ENCODE measurements at regions not wholly inside any gene's neighbourhood (a gene's known extent, or its start where the extent isn't known, plus 50 kb on each side); places are given as distances from the start of the nearest gene placed in this dataset.
"Not testable (repeated sequence)": the region's sequence is repeated elsewhere in the genome, so short reads cannot be mapped to it uniquely, and the experiment has no call there.

- H3K27ac Mint-ChIP-seq = no peak overlapping the region
- Histone ChIP-seq H3K27ac (ENCODE audit: low read depth, low read length) (no peak overlapping the region), H3K27me3 (ENCODE audit: insufficient read depth, low read length) (no peaks in the 10 kb centered on the region), H3K36me3 (ENCODE audit: insufficient read depth, low read length) (no peaks in the 10 kb centered on the region), H3K4me1 (ENCODE audit: insufficient read depth, low read length) (no peaks in the 10 kb centered on the region), H3K4me3 (ENCODE audit: low read length in 2 of 2) (no peak overlapping the region), H3K9me3 (ENCODE audit: control insufficient read depth in 1 of 2, low read length in 2 of 2) (no peaks in the 10 kb centered on the region)
- no peaks in the 10 kb centered on the region for H3K27me3 Mint-ChIP-seq
- no peak for DNase-seq
- intact Hi-C loops (cut with micrococcal nuclease) = no loop called here
- no peak overlapping the region for H3K4me3 Mint-ChIP-seq
- no peaks in the 10 kb centered on the region for H3K4me1 Mint-ChIP-seq
- no peaks in the 10 kb centered on the region for H3K36me3 Mint-ChIP-seq
- peaks cover 2 to 16% (median 9%) of the 10 kb centered on the region in 8 donors for H3K9me3 Mint-ChIP-seq
- CTCF ChIA-PET (ENCODE audit: partially characterized antibody) = no interaction called here
- POLR2A ChIA-PET (ENCODE audit: partially characterized antibody) = no interaction called here
Observed at GRCh38 chr16:6749698-6750097, 582.9 kb upstream of the RBFOX1 start.

DNA sequence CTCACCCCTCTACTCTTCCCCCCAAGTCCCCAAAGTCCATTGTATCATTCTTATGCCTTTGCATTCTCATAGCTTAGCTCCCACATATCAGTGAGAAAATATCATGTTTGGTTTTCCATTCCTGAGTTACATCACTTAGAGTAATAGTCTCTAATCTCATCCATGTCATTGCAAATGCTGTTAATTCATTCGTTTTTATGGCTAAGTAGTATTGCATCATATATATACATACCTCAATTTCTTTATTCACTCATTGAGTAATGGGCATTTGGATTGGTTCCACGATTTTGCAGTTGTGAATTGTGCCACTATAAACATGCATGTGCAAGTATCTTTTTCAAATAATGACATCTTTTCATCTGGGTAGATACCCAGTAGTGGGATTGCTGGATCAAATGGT lies 596.3 kb upstream of the RBFOX1 start:
- H3K9me3 ChIP-seq (ENCODE audit: control insufficient read depth in 1 of 2, low read length in 2 of 2); H3K36me3 ChIP-seq (ENCODE audit: insufficient read depth, low read length); H3K4me1 Mint-ChIP-seq; H3K4me3 Mint-ChIP-seq; H3K27me3 Mint-ChIP-seq; H3K27me3 ChIP-seq (ENCODE audit: insufficient read depth, low read length); POLR2A ChIA-PET (ENCODE audit: partially characterized antibody); H3K4me3 ChIP-seq (ENCODE audit: low read length in 2 of 2); H3K4me1 ChIP-seq (ENCODE audit: insufficient read depth, low read length); CTCF ChIA-PET (ENCODE audit: partially characterized antibody); H3K36me3 Mint-ChIP-seq; DNase-seq; H3K27ac ChIP-seq (ENCODE audit: low read depth, low read length); H3K27ac Mint-ChIP-seq; intact Hi-C loops (cut with micrococcal nuclease): not testable (repeated sequence)
- peaks cover 2 to 18% (median 6%) of the 10 kb centered on the region in 8 donors for H3K9me3 Mint-ChIP-seq

DNA sequence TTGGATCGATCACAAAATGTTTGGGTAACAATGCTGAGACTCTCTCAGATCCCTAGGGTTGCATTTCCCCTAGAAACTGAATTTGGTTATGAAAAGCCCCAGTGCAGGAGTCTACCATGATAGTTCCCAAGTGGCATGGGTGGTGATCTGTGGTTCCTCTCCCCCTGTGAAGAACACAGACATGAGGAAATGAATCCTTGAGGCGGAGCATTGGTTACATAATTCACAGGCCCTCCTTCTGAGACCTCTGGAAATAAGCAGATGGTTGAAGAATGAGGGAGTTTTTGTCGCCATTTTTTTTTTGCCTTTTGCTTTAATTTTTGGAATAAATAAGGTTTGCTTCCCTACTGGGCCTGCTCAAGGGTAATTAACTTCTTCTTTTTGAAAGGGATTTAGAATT lies 597.0 kb upstream of the RBFOX1 start:
- Histone ChIP-seq H3K27ac (ENCODE audit: low read depth, low read length) (no peak overlapping the region), H3K9me3 (ENCODE audit: control insufficient read depth in 1 of 2, low read length in 2 of 2) (no peaks in the 10 kb centered on the region), H3K4me3 (ENCODE audit: low read length in 2 of 2) (no peak overlapping the region), H3K36me3 (ENCODE audit: insufficient read depth, low read length) (no peaks in the 10 kb centered on the region), H3K27me3 (ENCODE audit: insufficient read depth, low read length) (no peaks in the 10 kb centered on the region), H3K4me1 (ENCODE audit: insufficient read depth, low read length) (no peaks in the 10 kb centered on the region)
- POLR2A ChIA-PET (ENCODE audit: partially characterized antibody) = no interaction called here
- Mint-ChIP-seq H3K9me3 (peaks cover 0 to 18% (median 6%) of the 10 kb centered on the region in 8 donors), H3K27ac (no peak overlapping the region), H3K4me3 (no peak overlapping the region), H3K4me1 (no peaks in the 10 kb centered on the region), H3K36me3 (no peaks in the 10 kb centered on the region), H3K27me3 (no peaks in the 10 kb centered on the region)
- CTCF ChIA-PET (ENCODE audit: partially characterized antibody) = no interaction called here
- intact Hi-C loops (cut with micrococcal nuclease) = no loop called here
- no peak for DNase-seq

- H3K27me3 Mint-ChIP-seq = no peaks in the 10 kb centered on the region
- Histone ChIP-seq H3K27me3 (ENCODE audit: insufficient read depth, low read length) (no peaks in the 10 kb centered on the region), H3K4me3 (ENCODE audit: low read length in 2 of 2) (no peak overlapping the region), H3K36me3 (ENCODE audit: insufficient read depth, low read length) (no peaks in the 10 kb centered on the region), H3K4me1 (ENCODE audit: insufficient read depth, low read length) (no peaks in the 10 kb centered on the region), H3K9me3 (ENCODE audit: control insufficient read depth in 1 of 2, low read length in 2 of 2) (no peaks in the 10 kb centered on the region), H3K27ac (ENCODE audit: low read depth, low read length) (no peak overlapping the region)
- H3K36me3 Mint-ChIP-seq = no peaks in the 10 kb centered on the region
- intact Hi-C loops (cut with micrococcal nuclease) = no loop called here
- H3K27ac Mint-ChIP-seq = no peak overlapping the region
- ChIA-PET CTCF (ENCODE audit: partially characterized antibody) (no interaction called here), POLR2A (ENCODE audit: partially characterized antibody) (no interaction called here)
- H3K4me1 Mint-ChIP-seq = no peaks in the 10 kb centered on the region
- no peak for DNase-seq
- H3K9me3 Mint-ChIP-seq = peaks cover 0 to 20% (median 5%) of the 10 kb centered on the region in 8 donors
- H3K4me3 Mint-ChIP-seq = no peak overlapping the region
Observed at GRCh38 chr16:6732166-6732565, 600.5 kb upstream of the RBFOX1 start.

DNA sequence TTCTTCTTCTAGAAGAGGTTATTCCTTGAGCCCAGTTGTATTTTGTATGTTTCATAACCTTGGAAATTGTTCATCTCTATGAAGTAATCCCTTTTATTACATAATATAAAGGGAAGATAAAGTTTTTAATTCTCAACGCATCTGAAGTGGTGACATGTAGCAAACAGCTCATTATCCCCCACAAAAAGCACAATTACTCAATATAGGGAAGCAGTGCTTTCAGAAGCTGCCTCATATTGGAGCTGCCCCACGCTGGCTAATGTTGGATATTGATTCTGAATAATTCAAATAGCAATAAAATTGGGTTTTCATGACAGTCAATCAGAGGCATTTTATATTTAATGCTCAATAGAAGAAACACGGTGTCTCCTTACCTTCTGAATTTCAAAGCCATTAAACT lies 604.3 kb upstream of the RBFOX1 start:
- Mint-ChIP-seq H3K36me3 (no peaks in the 10 kb centered on the region), H3K27me3 (no peaks in the 10 kb centered on the region), H3K9me3 (peaks cover 0 to 22% (median 4%) of the 10 kb centered on the region in 8 donors), H3K27ac (no peak overlapping the region), H3K4me3 (no peak overlapping the region), H3K4me1 (no peaks in the 10 kb centered on the region)
- Histone ChIP-seq H3K27ac (ENCODE audit: low read depth, low read length) (no peak overlapping the region), H3K4me1 (ENCODE audit: insufficient read depth, low read length) (no peaks in the 10 kb centered on the region), H3K4me3 (ENCODE audit: low read length in 2 of 2) (no peak overlapping the region), H3K27me3 (ENCODE audit: insufficient read depth, low read length) (no peaks in the 10 kb centered on the region), H3K9me3 (ENCODE audit: control insufficient read depth in 1 of 2, low read length in 2 of 2) (no peaks in the 10 kb centered on the region), H3K36me3 (ENCODE audit: insufficient read depth, low read length) (no peaks in the 10 kb centered on the region)
- POLR2A ChIA-PET (ENCODE audit: partially characterized antibody) = no interaction called here
- DNase-seq = no peak
- CTCF ChIA-PET (ENCODE audit: partially characterized antibody) = no interaction called here
- intact Hi-C loops (cut with micrococcal nuclease) = no loop called here

DNA sequence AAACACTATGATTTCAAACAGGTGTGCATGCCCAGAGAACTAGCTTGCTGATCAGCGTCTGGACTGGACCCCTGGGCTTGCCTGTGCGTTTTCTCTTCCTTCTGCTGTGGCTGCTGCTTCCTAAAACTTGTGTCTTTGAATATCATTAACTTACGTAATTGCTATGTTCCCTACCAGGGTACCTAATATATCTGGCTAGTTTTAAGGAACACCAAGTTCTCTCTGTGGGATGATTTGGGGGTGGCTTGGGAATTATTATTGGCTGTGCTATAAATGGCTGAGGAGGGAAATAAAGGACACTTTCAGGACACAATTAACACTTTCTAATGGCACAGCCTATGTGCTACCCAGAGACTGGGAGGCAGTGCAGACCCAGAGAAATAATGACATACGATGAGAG lies 606.0 kb upstream of the RBFOX1 start:
- no peak overlapping the region for H3K4me3 ChIP-seq (ENCODE audit: low read length in 2 of 2)
- H3K27ac ChIP-seq (ENCODE audit: low read depth, low read length) = no peak overlapping the region
- H3K36me3 ChIP-seq (ENCODE audit: insufficient read depth, low read length) = no peaks in the 10 kb centered on the region
- H3K27me3 ChIP-seq (ENCODE audit: insufficient read depth, low read length) = no peaks in the 10 kb centered on the region
- ChIA-PET POLR2A (ENCODE audit: partially characterized antibody) (no interaction called here), CTCF (ENCODE audit: partially characterized antibody) (no interaction called here)
- peaks cover 3 to 30% (median 5%) of the 10 kb centered on the region in 8 donors for H3K9me3 Mint-ChIP-seq
- H3K36me3 Mint-ChIP-seq = no peaks in the 10 kb centered on the region
- H3K27ac Mint-ChIP-seq = no peak overlapping the region
- H3K9me3 ChIP-seq (ENCODE audit: control insufficient read depth in 1 of 2, low read length in 2 of 2) = no peaks in the 10 kb centered on the region
- H3K4me3 Mint-ChIP-seq = no peak overlapping the region
- no peaks in the 10 kb centered on the region for H3K27me3 Mint-ChIP-seq
- no peaks in the 10 kb centered on the region for H3K4me1 Mint-ChIP-seq
- intact Hi-C loops (cut with micrococcal nuclease) = no loop called here
- H3K4me1 ChIP-seq (ENCODE audit: insufficient read depth, low read length) = no peaks in the 10 kb centered on the region
- DNase-seq = no peak

DNA sequence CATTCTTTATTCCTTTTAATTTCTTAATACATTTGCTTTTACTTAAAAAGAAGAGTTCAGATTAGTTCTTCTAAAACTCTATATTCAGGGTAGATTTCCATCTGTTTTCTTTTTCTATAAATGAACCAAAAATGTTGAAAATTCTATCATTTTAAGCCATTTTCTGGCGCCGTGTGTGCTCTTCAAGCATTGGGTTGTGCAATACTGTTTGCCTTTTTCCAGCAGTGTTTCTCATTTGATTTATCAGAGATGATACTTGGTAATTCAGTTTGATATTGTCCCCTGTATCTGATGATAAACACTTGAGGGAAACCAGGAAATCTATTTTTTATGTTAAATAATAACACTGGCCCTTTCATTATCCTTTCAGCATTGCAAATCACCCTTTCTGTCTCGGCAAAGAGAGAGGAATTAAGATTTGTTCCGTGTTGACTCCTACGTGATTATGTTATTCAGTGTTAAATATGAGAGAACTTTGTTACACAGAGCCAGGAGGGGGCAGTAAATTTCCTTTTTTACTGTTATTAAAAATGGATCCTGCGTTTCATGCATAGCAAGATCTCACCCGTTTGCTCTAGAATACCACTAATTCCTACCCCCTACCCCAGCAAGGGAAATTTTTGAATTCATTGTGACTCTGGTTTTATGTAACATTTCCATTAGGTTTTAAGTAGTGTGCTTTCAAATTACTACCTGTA lies 606.9 kb upstream of the RBFOX1 start:
- H3K27ac Mint-ChIP-seq = no peak overlapping the region
- Histone ChIP-seq H3K4me1 (ENCODE audit: insufficient read depth, low read length) (no peaks in the 10 kb centered on the region), H3K4me3 (ENCODE audit: low read length in 2 of 2) (no peak overlapping the region), H3K27ac (ENCODE audit: low read depth, low read length) (no peak overlapping the region), H3K36me3 (ENCODE audit: insufficient read depth, low read length) (no peaks in the 10 kb centered on the region), H3K27me3 (ENCODE audit: insufficient read depth, low read length) (no peaks in the 10 kb centered on the region), H3K9me3 (ENCODE audit: control insufficient read depth in 1 of 2, low read length in 2 of 2) (no peaks in the 10 kb centered on the region)
- ChIA-PET POLR2A (ENCODE audit: partially characterized antibody) (no interaction called here), CTCF (ENCODE audit: partially characterized antibody) (no interaction called here)
- peaks cover 3 to 30% (median 6%) of the 10 kb centered on the region in 8 donors for H3K9me3 Mint-ChIP-seq
- no peak for DNase-seq
- no peaks in the 10 kb centered on the region for H3K36me3 Mint-ChIP-seq
- H3K4me3 Mint-ChIP-seq = no peak overlapping the region
- H3K4me1 Mint-ChIP-seq = no peaks in the 10 kb centered on the region
- H3K27me3 Mint-ChIP-seq = no peaks in the 10 kb centered on the region
- intact Hi-C loops (cut with micrococcal nuclease) = no loop called here

DNA sequence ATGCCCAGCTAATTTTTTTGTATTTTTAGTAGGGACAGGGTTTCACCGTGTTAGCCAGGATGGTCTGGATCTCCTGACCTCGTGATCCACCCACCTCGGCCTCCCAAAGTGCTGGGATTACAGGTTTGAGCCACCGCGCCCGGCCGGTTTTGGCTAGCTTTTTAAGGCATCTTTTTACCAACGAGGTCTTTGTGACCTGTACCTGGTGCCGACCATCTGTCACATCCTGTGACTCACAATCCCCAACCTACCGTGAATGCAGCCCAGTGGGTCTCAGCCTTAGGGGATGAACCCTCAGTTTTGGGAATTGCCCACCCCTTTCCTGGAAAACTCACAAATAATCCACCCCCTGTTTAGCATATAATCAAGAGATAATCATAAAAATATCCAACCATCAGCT lies 607.4 kb upstream of the RBFOX1 start:
- POLR2A ChIA-PET (ENCODE audit: partially characterized antibody); CTCF ChIA-PET (ENCODE audit: partially characterized antibody): not testable (repeated sequence)

More for the DNA sequence above, 607.4 kb upstream of the RBFOX1 start:
- DNase-seq; intact Hi-C loops (cut with micrococcal nuclease); H3K4me3 ChIP-seq (ENCODE audit: low read length in 2 of 2); H3K36me3 ChIP-seq (ENCODE audit: insufficient read depth, low read length); H3K27me3 Mint-ChIP-seq; H3K9me3 ChIP-seq (ENCODE audit: control insufficient read depth in 1 of 2, low read length in 2 of 2); H3K4me3 Mint-ChIP-seq; H3K36me3 Mint-ChIP-seq; H3K27ac ChIP-seq (ENCODE audit: low read depth, low read length); H3K27me3 ChIP-seq (ENCODE audit: insufficient read depth, low read length); H3K4me1 ChIP-seq (ENCODE audit: insufficient read depth, low read length); H3K4me1 Mint-ChIP-seq; H3K27ac Mint-ChIP-seq: not testable (repeated sequence)
- H3K9me3 Mint-ChIP-seq = peaks cover 3 to 36% (median 7%) of the 10 kb centered on the region in 8 donors

Data from CD4-positive, alpha-beta memory T cell (primary cell).